HepG2 (cell line): ENCODE measurements at regions not wholly inside any gene's neighbourhood (a gene's known extent, or its start where the extent isn't known, plus 50 kb on each side); places are given as distances from the start of the nearest gene placed in this dataset.

Experiments
- ZBTB33 ChIP-seq: sonication (generic); formaldehyde crosslinking; IDR thresholded peaks from 2 replicates; pipeline ENCODE4 v1.4.0; 2020; ENCODE audit warnings: missing genetic modification reagents
- ZFP36 ChIP-seq: fragments of 150-350 bp; IDR thresholded peaks from 2 replicates; pipeline ENCODE4 v1.6.1; 2018; ENCODE audit warnings: borderline replicate concordance, low read length, low read depth; ENCODE audit not compliant: partially characterized antibody
- TF ChIP-seq, protein P1 (sequence below): fragments of 450-650 bp; IDR thresholded peaks from 2 replicates; pipeline ENCODE4 v1.6.1; 2017; ENCODE audit warnings: mild to moderate bottlenecking

GRCh38 chr17:13113821-13114525 is 96.1 kb upstream of the ELAC2 start:
- TF ChIP-seq ZBTB33 (no peak), ZFP36 (no peak)
- TF ChIP-seq, protein P1, sequence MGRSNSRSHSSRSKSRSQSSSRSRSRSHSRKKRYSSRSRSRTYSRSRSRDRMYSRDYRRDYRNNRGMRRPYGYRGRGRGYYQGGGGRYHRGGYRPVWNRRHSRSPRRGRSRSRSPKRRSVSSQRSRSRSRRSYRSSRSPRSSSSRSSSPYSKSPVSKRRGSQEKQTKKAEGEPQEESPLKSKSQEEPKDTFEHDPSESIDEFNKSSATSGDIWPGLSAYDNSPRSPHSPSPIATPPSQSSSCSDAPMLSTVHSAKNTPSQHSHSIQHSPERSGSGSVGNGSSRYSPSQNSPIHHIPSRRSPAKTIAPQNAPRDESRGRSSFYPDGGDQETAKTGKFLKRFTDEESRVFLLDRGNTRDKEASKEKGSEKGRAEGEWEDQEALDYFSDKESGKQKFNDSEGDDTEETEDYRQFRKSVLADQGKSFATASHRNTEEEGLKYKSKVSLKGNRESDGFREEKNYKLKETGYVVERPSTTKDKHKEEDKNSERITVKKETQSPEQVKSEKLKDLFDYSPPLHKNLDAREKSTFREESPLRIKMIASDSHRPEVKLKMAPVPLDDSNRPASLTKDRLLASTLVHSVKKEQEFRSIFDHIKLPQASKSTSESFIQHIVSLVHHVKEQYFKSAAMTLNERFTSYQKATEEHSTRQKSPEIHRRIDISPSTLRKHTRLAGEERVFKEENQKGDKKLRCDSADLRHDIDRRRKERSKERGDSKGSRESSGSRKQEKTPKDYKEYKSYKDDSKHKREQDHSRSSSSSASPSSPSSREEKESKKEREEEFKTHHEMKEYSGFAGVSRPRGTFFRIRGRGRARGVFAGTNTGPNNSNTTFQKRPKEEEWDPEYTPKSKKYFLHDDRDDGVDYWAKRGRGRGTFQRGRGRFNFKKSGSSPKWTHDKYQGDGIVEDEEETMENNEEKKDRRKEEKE = no peak
